H4 (cell line): ENCODE measurements at regions not wholly inside any gene's neighbourhood (a gene's known extent, or its start where the extent isn't known, plus 50 kb on each side); places are given as distances from the start of the nearest gene placed in this dataset.

Source experiments
- DNase-seq: peaks from one replicate; pipeline ENCODE4 v3.0.0-alpha.2; 2015; ENCODE audit warnings: low spot score

- DNase-seq = no peak
Measured at GRCh38 chr3:103785537-103785936, 1350.7 kb downstream of the ZPLD1 start.

- peak; percentile 48 for DNase-seq
Measured at GRCh38 chr3:103786296-103786695, 1351.5 kb downstream of the ZPLD1 start.

DNA sequence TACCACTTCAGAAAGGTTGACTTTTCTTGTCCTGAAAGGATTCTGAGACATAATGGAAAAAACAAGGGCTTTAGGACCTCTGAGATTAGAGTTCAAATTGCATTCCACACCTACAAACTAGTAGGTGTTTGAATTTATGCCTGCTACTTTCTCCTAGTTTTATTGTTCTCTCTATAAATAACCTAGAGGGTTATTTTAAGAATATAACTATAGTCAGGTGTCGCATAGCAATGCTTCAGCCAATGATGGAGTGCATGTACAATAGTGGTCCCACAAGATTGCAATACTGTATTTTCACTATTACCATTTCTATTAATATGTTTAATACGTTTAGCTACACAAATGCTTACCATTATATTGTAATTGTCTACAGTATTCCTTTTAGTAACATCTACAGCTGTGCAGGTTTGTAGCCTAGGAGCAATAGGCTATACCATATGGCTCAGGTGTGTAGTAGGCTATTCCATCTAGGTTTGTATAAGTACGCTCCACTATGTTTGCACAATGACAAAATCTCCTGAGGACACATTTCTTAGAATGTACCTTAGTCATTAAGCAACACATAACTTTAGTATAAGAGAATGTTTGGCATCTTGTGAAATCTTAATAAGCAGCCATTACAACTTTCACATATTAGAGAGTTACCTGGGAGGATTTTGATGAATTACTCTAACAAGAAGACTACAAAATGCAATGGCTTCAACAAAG lies 1352.5 kb downstream of the ZPLD1 start:
- no peak for DNase-seq

GRCh38 chr3:103787879-103788278 lies 1353.1 kb downstream of the ZPLD1 start:
- no peak for DNase-seq

GRCh38 chr3:103791786-103792515 lies 1357.1 kb downstream of the ZPLD1 start:
- DNase-seq = no peak

GRCh38 chr3:103794656-103795055 lies 1359.8 kb downstream of the ZPLD1 start:
- no peak for DNase-seq

- no peak for DNase-seq
Measured at GRCh38 chr3:103796068-103796467, 1361.3 kb downstream of the ZPLD1 start.

DNA sequence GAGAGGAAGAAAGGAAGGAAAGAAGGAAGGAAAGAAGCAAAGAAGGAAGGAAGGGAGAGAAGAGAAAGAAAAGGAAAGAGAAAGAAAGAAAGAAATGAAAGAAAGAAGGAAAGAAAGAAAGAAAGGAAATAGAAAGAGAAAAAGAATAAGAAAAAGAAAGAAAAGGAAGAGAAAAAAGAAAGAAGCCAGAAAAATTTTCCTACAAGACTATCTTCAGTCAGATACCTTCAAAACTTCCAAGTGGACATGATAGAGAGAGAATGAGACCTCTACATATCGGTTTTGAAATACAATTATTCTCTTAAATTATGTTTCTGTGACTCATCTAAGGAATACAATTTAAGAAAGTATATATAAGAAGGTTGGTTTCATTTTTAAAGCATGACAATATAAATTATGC lies 1369.0 kb downstream of the ZPLD1 start:
- DNase-seq = no peak

DNA sequence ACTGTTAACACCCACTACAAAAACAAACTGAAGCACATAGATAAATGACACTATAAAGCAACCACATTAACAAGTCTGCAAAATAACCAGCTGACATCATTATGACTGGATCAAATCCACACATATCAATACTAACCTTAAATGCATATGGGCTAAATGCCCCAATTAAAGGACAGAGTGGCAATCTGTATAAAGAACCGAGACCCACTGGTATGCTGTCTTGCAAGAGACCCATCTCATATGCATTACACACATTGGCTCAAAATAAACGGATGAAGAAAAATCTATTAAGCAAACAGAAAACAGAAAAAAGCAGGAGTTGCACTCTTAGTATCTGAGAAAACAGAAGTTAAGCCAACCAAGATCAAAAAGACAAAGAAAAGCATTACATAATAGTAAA lies 1375.4 kb downstream of the ZPLD1 start:
- DNase-seq = no peak

DNA sequence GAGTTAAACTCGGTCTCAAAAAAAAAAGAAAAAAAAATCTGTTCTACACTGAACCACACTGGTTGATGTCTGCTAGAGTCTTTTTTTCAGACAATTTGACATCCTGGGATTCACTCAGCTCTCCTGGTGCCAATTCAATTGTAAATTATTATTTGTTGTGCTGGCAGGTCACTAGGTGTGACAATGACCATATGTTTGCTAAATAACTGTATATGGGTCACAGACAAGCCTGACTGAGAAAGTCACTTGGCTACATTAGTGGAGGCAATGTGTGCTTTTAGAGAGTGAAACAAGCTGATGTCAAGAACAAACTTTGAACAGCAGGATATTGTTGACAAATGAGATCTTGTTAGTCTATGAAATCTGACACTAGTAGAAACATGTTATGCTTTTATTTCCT lies 1379.1 kb downstream of the ZPLD1 start:
- no peak for DNase-seq

DNA sequence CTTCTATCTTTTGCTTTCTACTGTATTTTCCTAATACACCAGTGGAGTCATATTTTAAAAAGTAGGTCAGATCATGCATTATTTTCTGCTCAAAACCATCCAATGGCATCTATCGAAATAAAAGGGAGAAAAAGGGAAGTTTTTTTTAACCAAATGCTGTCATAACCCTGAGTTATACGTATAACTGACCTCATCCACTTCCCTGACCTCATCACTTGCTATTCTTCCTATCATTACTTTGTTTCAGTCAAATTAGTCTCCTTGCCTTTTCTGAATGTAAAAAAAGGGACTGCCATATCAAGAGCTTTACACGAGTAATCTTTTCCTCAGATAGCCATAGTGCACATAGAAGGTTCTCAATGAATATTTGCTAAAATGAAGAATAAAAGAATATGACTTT lies 1383.6 kb downstream of the ZPLD1 start:
- DNase-seq = no peak

GRCh38 chr3:103818800-103819199 lies 1384.0 kb downstream of the ZPLD1 start:
- no peak for DNase-seq

DNA sequence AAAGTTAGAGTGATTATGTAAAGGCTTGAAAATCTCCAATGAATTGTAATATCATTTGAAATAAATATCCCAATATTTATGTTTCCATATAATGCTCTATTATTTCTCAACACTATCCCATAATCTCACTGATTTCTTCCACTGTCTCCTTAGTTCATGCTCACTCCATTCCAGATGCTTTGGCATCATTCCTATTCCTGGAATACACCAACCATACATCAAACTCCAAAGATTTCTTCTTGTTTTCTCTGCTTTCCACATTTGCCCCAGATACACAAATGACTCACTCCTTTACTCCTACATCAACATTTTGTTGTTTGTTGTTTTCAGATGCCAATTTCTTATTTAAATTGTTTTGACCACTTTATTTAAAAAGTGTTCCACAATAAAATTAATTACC lies 1390.8 kb downstream of the ZPLD1 start:
- no peak for DNase-seq

GRCh38 chr3:103829723-103830326 lies 1395.0 kb downstream of the ZPLD1 start:
- no peak for DNase-seq

- no peak for DNase-seq
Measured at GRCh38 chr3:103847081-103848062, 1412.6 kb downstream of the ZPLD1 start.

- DNase-seq = no peak
Measured at GRCh38 chr3:103851793-103852192, 1417.0 kb downstream of the ZPLD1 start.

DNA sequence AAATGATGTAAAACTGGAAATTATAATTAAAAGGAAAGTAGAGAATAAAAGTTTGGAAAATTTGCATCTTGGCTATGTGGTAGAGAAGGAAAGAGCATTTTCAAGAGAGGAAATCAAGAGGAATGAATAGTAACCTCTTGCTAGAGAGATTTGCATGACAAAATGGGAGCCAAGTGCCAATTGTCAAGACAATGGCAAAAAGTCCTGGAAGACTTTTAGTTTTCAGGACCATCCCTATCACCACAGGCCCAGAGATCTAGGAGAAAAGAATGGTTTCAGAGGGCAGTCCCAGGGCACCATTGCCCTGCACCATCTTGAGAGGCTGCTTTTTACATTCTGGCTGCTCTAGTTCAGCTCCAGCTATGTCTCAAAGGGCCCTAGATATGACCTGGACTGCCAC lies 1427.6 kb downstream of the ZPLD1 start:
- DNase-seq = no peak

DNA sequence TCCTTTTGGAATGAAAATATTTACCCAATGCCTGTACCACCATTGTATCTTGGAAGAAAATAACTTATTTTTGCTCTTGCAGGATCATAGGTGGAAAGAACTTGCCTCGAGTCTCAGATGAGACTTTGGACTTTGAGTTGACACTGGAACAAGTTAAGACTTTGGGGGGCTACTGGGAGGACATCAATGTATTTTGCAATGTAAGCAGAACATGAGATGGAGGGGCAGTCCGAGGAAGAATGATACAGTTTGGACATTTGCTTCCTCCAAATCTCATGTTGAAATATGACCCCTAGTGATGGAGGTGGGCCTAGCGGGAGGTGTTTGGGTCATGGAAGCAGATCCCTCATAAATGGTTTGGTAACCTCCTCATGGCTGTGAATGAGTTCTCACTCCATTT lies 1428.6 kb downstream of the ZPLD1 start:
- DNase-seq = no peak

DNA sequence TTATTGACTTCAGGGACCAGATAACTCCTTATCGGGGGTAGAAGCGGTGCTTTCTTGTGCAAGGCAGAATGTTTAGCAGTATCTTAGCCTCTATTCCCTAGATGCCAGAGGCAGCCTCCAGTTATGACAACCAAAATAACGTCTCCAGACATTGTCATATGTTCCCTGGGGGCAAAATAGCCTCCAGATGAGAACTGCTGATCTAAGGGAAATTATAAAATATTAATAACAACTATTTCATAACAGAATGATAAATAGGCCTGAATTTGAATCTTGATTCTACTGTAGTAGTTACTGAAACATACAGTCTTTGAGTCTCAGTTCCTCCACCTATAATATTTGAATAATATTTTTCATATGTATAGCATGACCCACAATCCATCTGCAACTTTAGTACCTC lies 1431.3 kb downstream of the ZPLD1 start:
- no peak for DNase-seq

DNA sequence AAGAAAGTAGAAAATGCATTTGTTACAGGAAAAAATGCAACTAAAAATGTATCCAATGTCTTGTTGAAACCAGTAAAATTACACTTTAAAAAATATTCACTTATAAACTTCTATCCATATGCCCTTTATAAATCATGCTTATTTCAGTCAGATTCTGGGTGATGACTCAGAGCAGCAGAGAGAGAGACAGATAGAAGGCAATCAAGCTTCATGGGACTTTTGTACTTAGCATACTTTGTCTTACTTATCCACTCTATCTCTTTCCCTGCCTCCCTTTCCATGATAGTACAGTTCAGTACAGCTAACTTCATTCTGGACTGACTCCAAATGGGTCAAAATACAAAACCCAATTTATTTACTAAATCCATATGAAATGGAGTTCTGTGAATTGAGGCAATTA lies 1438.2 kb downstream of the ZPLD1 start:
- DNase-seq = no peak

GRCh38 chr3:103873897-103874545 lies 1439.2 kb downstream of the ZPLD1 start:
- DNase-seq = no peak
